Activated T-helper 1 cell treated with anti-CD3 and anti-CD28 coated beads, Interleukin-12 subunit alpha, Interleukin-12 subunit beta, Interleukin-2, Interleukin-4 antibody, amounts not matched to agents 30 ng/mL and 10 ng/mL and 1 ng/mL, durations not matched to agents 14 hours and 24 hours and 36 hours (primary cell): ENCODE measurements at regions not wholly inside any gene's neighbourhood (a gene's known extent, or its start where the extent isn't known, plus 50 kb on each side); places are given as distances from the start of the nearest gene placed in this dataset.

Experiments
- DNase-seq: peaks from one replicate; pipeline ENCODE4 v3.0.0; 2021; ENCODE audit warnings: low spot score
- H3K27ac Mint-ChIP-seq: one replicate; pipeline ENCODE4 v1.8.0; 2021; ENCODE audit warnings: mild to moderate bottlenecking, mixed read lengths
- H3K27me3 Mint-ChIP-seq: one replicate; pipeline ENCODE4 v1.8.0; 2022; ENCODE audit warnings: mild to moderate bottlenecking, moderate library complexity, mixed read lengths; ENCODE audit not compliant: insufficient read depth
- H3K36me3 Mint-ChIP-seq: one replicate; pipeline ENCODE4 v1.8.0; 2021; ENCODE audit warnings: low read depth, mixed read lengths
- H3K4me1 Mint-ChIP-seq: one replicate; pipeline ENCODE4 v1.8.0; 2021; ENCODE audit warnings: low read depth, mixed read lengths
- H3K4me3 Mint-ChIP-seq: one replicate; pipeline ENCODE4 v1.8.0; 2021; ENCODE audit warnings: mild to moderate bottlenecking, moderate library complexity, mixed read lengths
- H3K9me3 Mint-ChIP-seq: one replicate; pipeline ENCODE4 v1.8.0; 2021; ENCODE audit warnings: mixed read lengths
- intact Hi-C: fragments of 100-400 bp; cut with micrococcal nuclease; formaldehyde crosslinking; loops from one replicate; pipeline ENCODE4 v1.15.1; 2024

GRCh38 chr6:12392490-12392889 is 102.3 kb downstream of the EDN1 start:
- intact Hi-C loops = no loop called here
- Mint-ChIP-seq H3K27ac (no peak overlapping the region), H3K27me3 (peaks cover 2% of the 10 kb centered on the region), H3K4me3 (no peak overlapping the region), H3K9me3 (no peaks in the 10 kb centered on the region), H3K36me3 (no peaks in the 10 kb centered on the region), H3K4me1 (no peaks in the 10 kb centered on the region)
- DNase-seq = no peak

- Mint-ChIP-seq H3K36me3 (no peaks in the 10 kb centered on the region), H3K4me1 (no peaks in the 10 kb centered on the region), H3K4me3 (no peak overlapping the region), H3K27me3 (peaks cover 2% of the 10 kb centered on the region), H3K27ac (no peak overlapping the region), H3K9me3 (no peaks in the 10 kb centered on the region)
- no peak for DNase-seq
- intact Hi-C loops = no loop called here
Measured at GRCh38 chr6:12393100-12393499, 102.9 kb downstream of the EDN1 start.

GRCh38 chr6:12394170-12394569 is 104.0 kb downstream of the EDN1 start:
- H3K4me1 Mint-ChIP-seq = no peaks in the 10 kb centered on the region
- peaks cover 2% of the 10 kb centered on the region for H3K27me3 Mint-ChIP-seq
- no peaks in the 10 kb centered on the region for H3K36me3 Mint-ChIP-seq
- H3K4me3 Mint-ChIP-seq = no peak overlapping the region
- no peak overlapping the region for H3K27ac Mint-ChIP-seq
- H3K9me3 Mint-ChIP-seq = no peaks in the 10 kb centered on the region
- no peak for DNase-seq
- intact Hi-C loops = no loop called here

DNA sequence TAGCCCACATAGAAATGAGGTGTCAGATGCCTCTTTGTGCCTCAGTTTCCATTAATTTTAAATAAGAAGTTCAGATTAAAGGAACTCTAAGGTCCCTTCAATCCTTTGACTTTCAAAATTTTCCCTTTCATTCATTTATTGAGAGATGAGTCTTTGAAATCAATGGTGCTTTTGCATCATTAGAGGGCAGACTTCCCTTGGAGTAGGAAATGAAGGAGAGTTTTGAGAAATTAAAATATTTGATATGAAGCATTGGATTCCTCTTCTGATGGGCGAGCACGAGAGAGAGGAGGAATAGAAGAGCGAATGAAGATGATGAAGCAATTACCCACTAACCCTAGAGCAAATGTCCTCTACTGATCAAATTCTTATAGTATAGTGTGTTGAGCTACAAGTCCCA is 105.7 kb downstream of the EDN1 start:
- intact Hi-C loops = no loop called here
- H3K4me3 Mint-ChIP-seq = no peak overlapping the region
- H3K36me3 Mint-ChIP-seq = no peaks in the 10 kb centered on the region
- no peaks in the 10 kb centered on the region for H3K27me3 Mint-ChIP-seq
- no peaks in the 10 kb centered on the region for H3K9me3 Mint-ChIP-seq
- no peaks in the 10 kb centered on the region for H3K4me1 Mint-ChIP-seq
- DNase-seq = no peak
- no peak overlapping the region for H3K27ac Mint-ChIP-seq

GRCh38 chr6:12401200-12401599 is 111.0 kb downstream of the EDN1 start:
- H3K27me3 Mint-ChIP-seq = no peaks in the 10 kb centered on the region
- H3K9me3 Mint-ChIP-seq = no peaks in the 10 kb centered on the region
- H3K27ac Mint-ChIP-seq = no peak overlapping the region
- no peak for DNase-seq
- no peaks in the 10 kb centered on the region for H3K4me1 Mint-ChIP-seq
- no peak overlapping the region for H3K4me3 Mint-ChIP-seq
- intact Hi-C loops = no loop called here
- no peaks in the 10 kb centered on the region for H3K36me3 Mint-ChIP-seq

GRCh38 chr6:12403201-12403826 is 113.2 kb downstream of the EDN1 start:
- Mint-ChIP-seq H3K27ac (no peak overlapping the region), H3K4me1 (no peaks in the 10 kb centered on the region), H3K9me3 (no peaks in the 10 kb centered on the region), H3K36me3 (no peaks in the 10 kb centered on the region), H3K4me3 (no peak overlapping the region), H3K27me3 (no peaks in the 10 kb centered on the region)
- intact Hi-C loops = no loop called here
- DNase-seq = no peak

GRCh38 chr6:12403947-12404647 is 113.9 kb downstream of the EDN1 start:
- no peaks in the 10 kb centered on the region for H3K9me3 Mint-ChIP-seq
- no peak overlapping the region for H3K27ac Mint-ChIP-seq
- DNase-seq = no peak
- H3K4me3 Mint-ChIP-seq = no peak overlapping the region
- intact Hi-C loops = no loop called here
- no peaks in the 10 kb centered on the region for H3K36me3 Mint-ChIP-seq
- H3K4me1 Mint-ChIP-seq = no peaks in the 10 kb centered on the region
- H3K27me3 Mint-ChIP-seq = peaks cover 2% of the 10 kb centered on the region

GRCh38 chr6:12404651-12405050 is 114.5 kb downstream of the EDN1 start:
- H3K4me1 Mint-ChIP-seq = no peaks in the 10 kb centered on the region
- intact Hi-C loops = no loop called here
- no peak for DNase-seq
- H3K36me3 Mint-ChIP-seq = no peaks in the 10 kb centered on the region
- H3K27ac Mint-ChIP-seq = no peak overlapping the region
- no peaks in the 10 kb centered on the region for H3K9me3 Mint-ChIP-seq
- peaks cover 2% of the 10 kb centered on the region for H3K27me3 Mint-ChIP-seq
- no peak overlapping the region for H3K4me3 Mint-ChIP-seq

- Mint-ChIP-seq H3K9me3 (no peaks in the 10 kb centered on the region), H3K27ac (no peak overlapping the region), H3K36me3 (no peaks in the 10 kb centered on the region), H3K4me1 (no peaks in the 10 kb centered on the region), H3K27me3 (peaks cover 5% of the 10 kb centered on the region), H3K4me3 (no peak overlapping the region)
- DNase-seq = no peak
- intact Hi-C loops = no loop called here
Measured at GRCh38 chr6:12408752-12409151, 118.6 kb downstream of the EDN1 start.

DNA sequence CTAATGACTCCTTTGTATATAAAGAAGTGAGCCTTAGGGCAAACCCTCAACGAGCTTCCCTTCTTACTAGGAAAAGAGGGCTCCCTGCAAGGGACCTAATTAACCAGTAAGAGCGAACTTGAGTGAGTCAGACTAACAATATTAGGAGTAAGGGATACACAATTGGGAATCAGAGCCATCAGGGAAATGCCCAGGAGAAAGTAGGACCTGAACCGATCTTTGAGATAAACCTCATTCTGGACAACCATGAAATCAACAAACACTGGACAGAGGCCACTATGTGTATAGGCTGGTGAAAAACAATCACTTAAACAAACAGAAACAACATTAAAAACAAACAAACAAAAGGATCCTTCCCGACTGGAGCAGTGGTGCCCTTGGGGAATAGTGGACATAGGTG is 120.8 kb downstream of the EDN1 start:
- Mint-ChIP-seq H3K9me3 (no peaks in the 10 kb centered on the region), H3K4me3 (no peak overlapping the region), H3K27me3 (peaks cover 5% of the 10 kb centered on the region), H3K36me3 (no peaks in the 10 kb centered on the region), H3K27ac (no peak overlapping the region), H3K4me1 (no peaks in the 10 kb centered on the region)
- intact Hi-C loops = no loop called here
- DNase-seq = no peak

- no peak overlapping the region for H3K4me3 Mint-ChIP-seq
- H3K27me3 Mint-ChIP-seq = peaks cover 3% of the 10 kb centered on the region
- no peaks in the 10 kb centered on the region for H3K4me1 Mint-ChIP-seq
- H3K27ac Mint-ChIP-seq = no peak overlapping the region
- H3K36me3 Mint-ChIP-seq = no peaks in the 10 kb centered on the region
- no peak for DNase-seq
- peaks cover 5% of the 10 kb centered on the region for H3K9me3 Mint-ChIP-seq
- intact Hi-C loops = no loop called here
Measured at GRCh38 chr6:12414096-12414675, 124.0 kb downstream of the EDN1 start.

DNA sequence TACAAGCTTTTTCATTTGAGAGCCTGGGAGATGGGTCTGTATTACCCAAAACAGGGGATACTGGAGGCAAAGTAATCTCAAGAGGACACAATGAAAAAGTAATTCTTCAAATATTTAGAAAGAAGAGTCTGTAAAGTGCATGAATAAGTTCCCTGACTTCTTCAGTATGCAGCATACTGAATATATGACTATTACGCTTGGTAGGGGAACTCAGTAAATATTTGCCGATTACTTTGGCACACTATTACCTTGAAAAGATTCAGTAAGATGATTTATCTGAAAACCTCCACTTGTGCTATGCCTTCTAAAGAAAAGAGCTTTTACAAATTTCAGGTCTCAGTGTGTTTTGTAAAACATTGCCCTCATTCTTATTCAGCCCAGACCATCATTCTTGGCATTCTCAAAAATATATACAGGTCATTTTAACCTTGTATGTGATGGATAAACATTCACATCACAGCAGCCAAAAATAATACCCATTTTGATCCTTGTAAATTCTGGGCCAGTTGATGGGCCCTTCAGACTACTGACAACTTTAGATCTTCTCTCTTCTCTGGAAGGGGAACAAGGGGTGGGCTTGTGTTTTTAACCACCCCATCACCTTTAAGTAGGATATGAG is 125.9 kb downstream of the EDN1 start:
- intact Hi-C loops = no loop called here
- H3K36me3 Mint-ChIP-seq = no peaks in the 10 kb centered on the region
- H3K4me3 Mint-ChIP-seq = no peak overlapping the region
- peaks cover 3% of the 10 kb centered on the region for H3K27me3 Mint-ChIP-seq
- no peak for DNase-seq
- no peaks in the 10 kb centered on the region for H3K4me1 Mint-ChIP-seq
- H3K9me3 Mint-ChIP-seq = peaks cover 5% of the 10 kb centered on the region
- H3K27ac Mint-ChIP-seq = no peak overlapping the region

DNA sequence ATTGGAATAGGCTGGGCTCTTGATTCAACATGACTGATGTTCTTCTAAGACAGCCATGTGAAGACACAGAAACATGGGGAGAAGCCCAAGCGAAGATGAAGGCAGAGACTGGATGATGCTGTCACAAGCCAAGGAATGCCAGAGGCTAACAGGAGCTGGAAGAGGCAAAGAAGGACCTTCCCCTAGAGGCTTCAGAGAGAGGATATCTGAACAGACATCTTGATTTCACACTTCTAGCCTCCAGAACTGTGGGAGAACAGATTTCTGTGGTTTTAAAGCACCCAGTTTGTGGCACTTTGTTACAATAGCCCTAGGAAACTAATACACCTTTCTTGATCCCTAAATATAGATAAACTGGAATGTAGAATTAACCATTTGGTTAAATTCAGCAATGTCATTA is 127.0 kb downstream of the EDN1 start:
- Mint-ChIP-seq H3K4me1 (no peaks in the 10 kb centered on the region), H3K9me3 (peaks cover 5% of the 10 kb centered on the region), H3K27me3 (no peaks in the 10 kb centered on the region), H3K36me3 (no peaks in the 10 kb centered on the region), H3K4me3 (no peak overlapping the region), H3K27ac (no peak overlapping the region)
- DNase-seq = no peak
- intact Hi-C loops = no loop called here
